Dermis microvascular lymphatic vessel endothelial cell (primary cell): ENCODE measurements at regions not wholly inside any gene's neighbourhood (a gene's known extent, or its start where the extent isn't known, plus 50 kb on each side); places are given as distances from the start of the nearest gene placed in this dataset.

Experiments
- DNase-seq, 2 donors: peaks; one replicate each; pipeline versions ENCODE4 v3.0.0 to v3.0.0-alpha.2; 2010; ENCODE audit warnings: low read depth in 2 of 2

GRCh38 chr5:27733237-27733636, 694.9 kb upstream of the CDH9 start:
- no peak for DNase-seq

GRCh38 chr5:27727254-27727653, 688.9 kb upstream of the CDH9 start:
- no peak for DNase-seq

GRCh38 chr5:27722337-27722736, 684.0 kb upstream of the CDH9 start:
- no peak for DNase-seq

GRCh38 chr5:27708534-27708933, 670.1 kb upstream of the CDH9 start:
- no peak for DNase-seq

GRCh38 chr5:27706832-27707231, 668.4 kb upstream of the CDH9 start:
- no peak for DNase-seq

GRCh38 chr5:27705661-27706060, 667.3 kb upstream of the CDH9 start:
- DNase-seq, result no peak

- no peak for DNase-seq
Observed at GRCh38 chr5:27701931-27702903, 663.8 kb upstream of the CDH9 start.

GRCh38 chr5:27700526-27700925, 662.1 kb upstream of the CDH9 start:
- no peak for DNase-seq

- DNase-seq, result no peak
Observed at GRCh38 chr5:27682600-27682999, 644.2 kb upstream of the CDH9 start.

- no peak for DNase-seq
Observed at GRCh38 chr5:27652505-27652904, 614.1 kb upstream of the CDH9 start.

- no peak for DNase-seq
Observed at GRCh38 chr5:27639005-27639612, 600.7 kb upstream of the CDH9 start.

- DNase-seq, result no peak
Observed at GRCh38 chr5:27619982-27620381, 581.6 kb upstream of the CDH9 start.

- no peak for DNase-seq
Observed at GRCh38 chr5:27612161-27612560, 573.8 kb upstream of the CDH9 start.

- DNase-seq, result no peak
Observed at GRCh38 chr5:27608992-27609391, 570.6 kb upstream of the CDH9 start.

GRCh38 chr5:27598576-27598975, 560.2 kb upstream of the CDH9 start:
- no peak for DNase-seq

GRCh38 chr5:27594141-27594540, 555.8 kb upstream of the CDH9 start:
- DNase-seq, result no peak

- no peak for DNase-seq
Observed at GRCh38 chr5:27592231-27592630, 553.8 kb upstream of the CDH9 start.

GRCh38 chr5:27590503-27590902, 552.1 kb upstream of the CDH9 start:
- no peak for DNase-seq

GRCh38 chr5:27578279-27578678, 539.9 kb upstream of the CDH9 start:
- DNase-seq, result no peak

- no peak for DNase-seq
Observed at GRCh38 chr5:27571681-27572080, 533.3 kb upstream of the CDH9 start.

GRCh38 chr5:27568811-27569210, 530.4 kb upstream of the CDH9 start:
- DNase-seq, result no peak

- no peak for DNase-seq
Observed at GRCh38 chr5:27561408-27561807, 523.0 kb upstream of the CDH9 start.

- no peak for DNase-seq
Observed at GRCh38 chr5:27548484-27548883, 510.1 kb upstream of the CDH9 start.
